HG03135 (cell line): ENCODE measurements at regions not wholly inside any gene's neighbourhood (a gene's known extent, or its start where the extent isn't known, plus 50 kb on each side); places are given as distances from the start of the nearest gene placed in this dataset.
"Not testable (repeated sequence)": the region's sequence is repeated elsewhere in the genome, so short reads cannot be mapped to it uniquely, and the experiment has no call there.

Experiments used
- ATAC-seq: cut with Tn5 transposase; IDR thresholded peaks from one replicate; pipeline ENCODE4 v1.9.1; 2021; ENCODE audit warnings: mild to moderate bottlenecking, moderate library complexity; ENCODE audit not compliant: unreplicated experiment

- ATAC-seq = no peak
Measured at GRCh38 chr2:41032715-41033114, 580.8 kb upstream of the SLC8A1 start.

- no peak for ATAC-seq
Measured at GRCh38 chr2:41033127-41033526, 581.2 kb upstream of the SLC8A1 start.

- ATAC-seq = no peak
Measured at GRCh38 chr2:41038408-41038807, 586.5 kb upstream of the SLC8A1 start.

- not testable (repeated sequence) for ATAC-seq
Measured at GRCh38 chr2:41039750-41040149, 587.9 kb upstream of the SLC8A1 start.

- no peak for ATAC-seq
Measured at GRCh38 chr2:41040782-41041520, 589.1 kb upstream of the SLC8A1 start.

GRCh38 chr2:41042343-41042742, 590.5 kb upstream of the SLC8A1 start:
- no peak for ATAC-seq

- no peak for ATAC-seq
Measured at GRCh38 chr2:41061356-41061755, 609.5 kb upstream of the SLC8A1 start.

GRCh38 chr2:41062336-41062735, 610.4 kb upstream of the SLC8A1 start:
- no peak for ATAC-seq

GRCh38 chr2:41066168-41066567, 614.3 kb upstream of the SLC8A1 start:
- no peak for ATAC-seq

GRCh38 chr2:41068740-41069139, 616.9 kb upstream of the SLC8A1 start:
- ATAC-seq = no peak

GRCh38 chr2:41078341-41078740, 626.5 kb upstream of the SLC8A1 start:
- ATAC-seq = no peak

GRCh38 chr2:41079011-41079410, 627.1 kb upstream of the SLC8A1 start:
- no peak for ATAC-seq

- ATAC-seq = no peak
Measured at GRCh38 chr2:41084321-41084720, 632.4 kb upstream of the SLC8A1 start.

- no peak for ATAC-seq
Measured at GRCh38 chr2:41087946-41088345, 636.1 kb upstream of the SLC8A1 start.

- no peak for ATAC-seq
Measured at GRCh38 chr2:41101281-41101680, 649.4 kb upstream of the SLC8A1 start.

GRCh38 chr2:41109744-41110143, 657.9 kb upstream of the SLC8A1 start:
- no peak for ATAC-seq

- no peak for ATAC-seq
Measured at GRCh38 chr2:41111836-41112627, 660.1 kb upstream of the SLC8A1 start.

- no peak for ATAC-seq
Measured at GRCh38 chr2:41116106-41116797, 664.4 kb upstream of the SLC8A1 start.

GRCh38 chr2:41119489-41119888, 667.6 kb upstream of the SLC8A1 start:
- ATAC-seq = no peak

- ATAC-seq = no peak
Measured at GRCh38 chr2:41123341-41123740, 671.5 kb upstream of the SLC8A1 start.

- ATAC-seq = no peak
Measured at GRCh38 chr2:41127351-41127750, 675.5 kb upstream of the SLC8A1 start.

- ATAC-seq = no peak
Measured at GRCh38 chr2:41129988-41130387, 678.1 kb upstream of the SLC8A1 start.
